ENCODE measurements at regions not wholly inside any gene's neighbourhood (a gene's known extent, or its start where the extent isn't known, plus 50 kb on each side); places are given as distances from the start of the nearest gene placed in this dataset.

- no peak overlapping the region for H3K4me3 Mint-ChIP-seq
- ATAC-seq (ENCODE audit: low read depth) (no peak), DNase-seq (no peak)
- no peaks in the 10 kb centered on the region for H3K4me1 Mint-ChIP-seq
- no peaks in the 10 kb centered on the region for H3K36me3 Mint-ChIP-seq
- POLR2A ChIA-PET: no interaction called here
- H3K9me3 Mint-ChIP-seq: no peaks in the 10 kb centered on the region
- H3K27me3 Mint-ChIP-seq: peaks cover 8% of the 10 kb centered on the region
- no peak overlapping the region for H3K27ac Mint-ChIP-seq
Measured at GRCh38 chr5:61650661-61651060, 318.6 kb downstream of the ZSWIM6 start.

- ATAC-seq (ENCODE audit: low read depth) (no peak), DNase-seq (no peak)
- H3K4me3 Mint-ChIP-seq: no peak overlapping the region
- H3K27me3 Mint-ChIP-seq: peaks cover 8% of the 10 kb centered on the region
- H3K36me3 Mint-ChIP-seq: no peaks in the 10 kb centered on the region
- no peaks in the 10 kb centered on the region for H3K4me1 Mint-ChIP-seq
- POLR2A ChIA-PET: no interaction called here
- no peak overlapping the region for H3K27ac Mint-ChIP-seq
- no peaks in the 10 kb centered on the region for H3K9me3 Mint-ChIP-seq
Measured at GRCh38 chr5:61651195-61651594, 319.1 kb downstream of the ZSWIM6 start.

GRCh38 chr5:61652916-61653315 is 320.9 kb downstream of the ZSWIM6 start:
- no peaks in the 10 kb centered on the region for H3K4me1 Mint-ChIP-seq
- H3K4me3 Mint-ChIP-seq: no peak overlapping the region
- ATAC-seq (ENCODE audit: low read depth): no peak
- no peaks in the 10 kb centered on the region for H3K9me3 Mint-ChIP-seq
- peaks cover 11% of the 10 kb centered on the region for H3K27me3 Mint-ChIP-seq
- POLR2A ChIA-PET: no interaction called here
- no peak for DNase-seq
- H3K27ac Mint-ChIP-seq: no peak overlapping the region
- no peaks in the 10 kb centered on the region for H3K36me3 Mint-ChIP-seq

- DNase-seq (no peak), ATAC-seq (ENCODE audit: low read depth) (no peak)
- Mint-ChIP-seq H3K4me1 (no peaks in the 10 kb centered on the region), H3K9me3 (no peaks in the 10 kb centered on the region), H3K27ac (no peak overlapping the region), H3K36me3 (no peaks in the 10 kb centered on the region), H3K27me3 (peaks cover 13% of the 10 kb centered on the region), H3K4me3 (no peak overlapping the region)
- POLR2A ChIA-PET: no interaction called here
Measured at GRCh38 chr5:61653807-61654580, 321.9 kb downstream of the ZSWIM6 start.

- Mint-ChIP-seq H3K4me1 (no peaks in the 10 kb centered on the region), H3K4me3 (no peak overlapping the region), H3K27me3 (peaks cover 13% of the 10 kb centered on the region), H3K36me3 (no peaks in the 10 kb centered on the region), H3K27ac (no peak overlapping the region), H3K9me3 (no peaks in the 10 kb centered on the region)
- POLR2A ChIA-PET: no interaction called here
- DNase-seq: no peak
- no peak for ATAC-seq (ENCODE audit: low read depth)
Measured at GRCh38 chr5:61654876-61655275, 322.8 kb downstream of the ZSWIM6 start.

GRCh38 chr5:61657010-61657409 is 325.0 kb downstream of the ZSWIM6 start:
- no peaks in the 10 kb centered on the region for H3K4me1 Mint-ChIP-seq
- no peak for DNase-seq
- H3K9me3 Mint-ChIP-seq: no peaks in the 10 kb centered on the region
- H3K4me3 Mint-ChIP-seq: no peak overlapping the region
- ATAC-seq (ENCODE audit: low read depth): no peak
- H3K36me3 Mint-ChIP-seq: no peaks in the 10 kb centered on the region
- POLR2A ChIA-PET: no interaction called here
- H3K27ac Mint-ChIP-seq: no peak overlapping the region
- H3K27me3 Mint-ChIP-seq: peaks cover 14% of the 10 kb centered on the region

- Mint-ChIP-seq H3K27me3 (peaks cover 11% of the 10 kb centered on the region), H3K4me1 (no peaks in the 10 kb centered on the region), H3K27ac (no peak overlapping the region), H3K9me3 (no peaks in the 10 kb centered on the region), H3K36me3 (no peaks in the 10 kb centered on the region), H3K4me3 (no peak overlapping the region)
- no peak for DNase-seq
- POLR2A ChIA-PET: no interaction called here
- no peak for ATAC-seq (ENCODE audit: low read depth)
Measured at GRCh38 chr5:61657686-61658085, 325.6 kb downstream of the ZSWIM6 start.

GRCh38 chr5:61658592-61659008 is 326.5 kb downstream of the ZSWIM6 start:
- no peak overlapping the region for H3K4me3 Mint-ChIP-seq

GRCh38 chr5:61659221-61659696 is 327.2 kb downstream of the ZSWIM6 start:
- no peak for ATAC-seq (ENCODE audit: low read depth)
- no peaks in the 10 kb centered on the region for H3K9me3 Mint-ChIP-seq
- POLR2A ChIA-PET: no interaction called here
- DNase-seq: no peak
- H3K36me3 Mint-ChIP-seq: no peaks in the 10 kb centered on the region
- no peak overlapping the region for H3K4me3 Mint-ChIP-seq
- no peaks in the 10 kb centered on the region for H3K4me1 Mint-ChIP-seq
- peaks cover 15% of the 10 kb centered on the region for H3K27me3 Mint-ChIP-seq
- H3K27ac Mint-ChIP-seq: no peak overlapping the region

More at GRCh38 chr5:61658592-61659008, 326.5 kb downstream of the ZSWIM6 start:
- Mint-ChIP-seq H3K36me3 (no peaks in the 10 kb centered on the region), H3K4me1 (no peaks in the 10 kb centered on the region), H3K27me3 (peaks cover 15% of the 10 kb centered on the region), H3K27ac (no peak overlapping the region), H3K9me3 (no peaks in the 10 kb centered on the region)
- ATAC-seq (ENCODE audit: low read depth): peak; percentile 67
- POLR2A ChIA-PET: no interaction called here
- peak; percentile 82 for DNase-seq

GRCh38 chr5:61662670-61663069 is 330.6 kb downstream of the ZSWIM6 start:
- Mint-ChIP-seq H3K27me3 (peaks cover 17% of the 10 kb centered on the region), H3K4me3 (no peak overlapping the region), H3K36me3 (no peaks in the 10 kb centered on the region), H3K9me3 (no peaks in the 10 kb centered on the region), H3K27ac (no peak overlapping the region), H3K4me1 (no peaks in the 10 kb centered on the region)
- ATAC-seq (ENCODE audit: low read depth) (no peak), DNase-seq (no peak)
- POLR2A ChIA-PET: no interaction called here

GRCh38 chr5:61666064-61666621 is 334.1 kb downstream of the ZSWIM6 start:
- H3K9me3 Mint-ChIP-seq: no peaks in the 10 kb centered on the region
- no peaks in the 10 kb centered on the region for H3K4me1 Mint-ChIP-seq
- no peak for DNase-seq
- H3K27me3 Mint-ChIP-seq: peaks cover 16% of the 10 kb centered on the region
- no peak overlapping the region for H3K4me3 Mint-ChIP-seq
- no peak overlapping the region for H3K27ac Mint-ChIP-seq
- no peak for ATAC-seq (ENCODE audit: low read depth)
- no peaks in the 10 kb centered on the region for H3K36me3 Mint-ChIP-seq
- POLR2A ChIA-PET: no interaction called here

- Mint-ChIP-seq H3K27ac (no peak overlapping the region), H3K4me1 (no peaks in the 10 kb centered on the region), H3K9me3 (no peaks in the 10 kb centered on the region), H3K4me3 (no peak overlapping the region), H3K36me3 (no peaks in the 10 kb centered on the region), H3K27me3 (peaks cover 16% of the 10 kb centered on the region)
- DNase-seq: no peak
- no peak for ATAC-seq (ENCODE audit: low read depth)
- POLR2A ChIA-PET: no interaction called here
Measured at GRCh38 chr5:61667525-61668218, 335.6 kb downstream of the ZSWIM6 start.

GRCh38 chr5:61669531-61669930 is 337.5 kb downstream of the ZSWIM6 start:
- H3K9me3 Mint-ChIP-seq: no peaks in the 10 kb centered on the region
- no peak for DNase-seq
- ATAC-seq (ENCODE audit: low read depth): no peak
- H3K4me1 Mint-ChIP-seq: no peaks in the 10 kb centered on the region
- POLR2A ChIA-PET: no interaction called here
- H3K4me3 Mint-ChIP-seq: no peak overlapping the region
- peaks cover 9% of the 10 kb centered on the region for H3K27me3 Mint-ChIP-seq
- H3K36me3 Mint-ChIP-seq: no peaks in the 10 kb centered on the region
- no peak overlapping the region for H3K27ac Mint-ChIP-seq

GRCh38 chr5:61670941-61671340 is 338.9 kb downstream of the ZSWIM6 start:
- POLR2A ChIA-PET: no interaction called here
- H3K4me3 Mint-ChIP-seq: no peak overlapping the region

More at GRCh38 chr5:61670941-61671340, 338.9 kb downstream of the ZSWIM6 start:
- Mint-ChIP-seq H3K27ac (no peak overlapping the region), H3K4me1 (no peaks in the 10 kb centered on the region), H3K27me3 (peaks cover 9% of the 10 kb centered on the region), H3K9me3 (no peaks in the 10 kb centered on the region), H3K36me3 (no peaks in the 10 kb centered on the region)
- DNase-seq (no peak), ATAC-seq (ENCODE audit: low read depth) (no peak)
